Skeletal muscle satellite cell (primary cell): ENCODE measurements at regions not wholly inside any gene's neighbourhood (a gene's known extent, or its start where the extent isn't known, plus 50 kb on each side); places are given as distances from the start of the nearest gene placed in this dataset.

Experiments used
- H3K27me3 ChIP-seq: 2 replicates; pipeline ENCODE4 v1.7.0; 2013; ENCODE audit warnings: low read length; ENCODE audit not compliant: control insufficient read depth, insufficient read depth
- H3K36me3 ChIP-seq: 2 replicates; pipeline ENCODE4 v1.7.0; 2013; ENCODE audit warnings: mild to moderate bottlenecking, control low read depth, low read length; ENCODE audit not compliant: insufficient read depth
- H3K4me1 ChIP-seq: 2 replicates; pipeline ENCODE4 v1.7.0; 2013; ENCODE audit warnings: low read length; ENCODE audit not compliant: control insufficient read depth, insufficient read depth
- H3K4me2 ChIP-seq: 2 replicates; pipeline ENCODE4 v1.7.0; 2013; ENCODE audit warnings: mild to moderate bottlenecking, low read length
- H3K4me3 ChIP-seq: 2 replicates; pipeline ENCODE4 v1.7.0; 2013; ENCODE audit warnings: low read length
- H3K9ac ChIP-seq: 2 replicates; pipeline ENCODE4 v1.7.0; 2013; ENCODE audit warnings: mild to moderate bottlenecking, low read depth, low read length, moderate library complexity
- H3K9me3 ChIP-seq: replicated peaks from 2 replicates; pipeline ENCODE4 v1.7.0; 2013; ENCODE audit warnings: mild to moderate bottlenecking, control low read depth, low read length

DNA sequence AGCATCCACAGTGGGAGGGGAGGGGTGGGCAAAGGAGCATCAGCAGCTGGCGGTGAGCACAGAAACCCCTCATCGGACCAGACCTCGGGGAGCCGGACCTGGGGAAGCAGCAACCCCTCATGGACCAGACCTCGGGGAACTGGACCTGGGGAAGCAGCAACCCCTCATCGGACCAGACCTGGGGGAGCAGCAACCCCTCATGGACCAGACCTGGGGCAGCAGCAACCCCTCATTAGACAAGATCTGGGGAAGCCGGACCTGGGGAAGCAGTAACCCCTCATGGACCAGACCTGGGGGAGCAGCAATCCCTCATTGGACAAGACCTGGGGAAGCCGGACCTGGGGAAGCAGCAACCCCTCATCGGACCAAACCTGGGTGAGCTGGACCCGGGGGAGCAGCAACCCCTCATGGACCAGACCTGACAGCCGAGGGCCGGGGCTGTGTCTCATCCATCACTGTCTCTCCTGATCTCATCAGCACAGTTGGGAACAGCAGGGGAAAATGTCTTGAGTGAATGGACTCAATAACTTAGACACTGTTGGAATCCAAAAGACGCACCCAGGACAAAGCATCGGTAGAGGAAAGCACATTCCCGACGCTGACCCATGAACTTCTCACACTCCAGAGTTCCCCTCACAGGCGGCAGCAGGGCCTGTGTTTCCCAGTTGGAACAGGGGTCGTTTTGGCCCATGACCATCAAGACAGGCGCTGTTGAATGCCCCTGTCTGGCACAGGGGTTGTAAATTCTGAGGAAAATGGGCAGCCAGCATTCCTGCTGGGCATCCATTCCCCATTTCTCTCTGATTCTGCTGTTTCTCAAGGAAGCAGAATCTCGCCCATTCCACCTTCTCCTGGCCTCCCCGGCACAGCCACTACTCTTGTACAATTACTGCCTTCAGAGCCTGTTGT, 1494.6 kb downstream of the TBC1D22A start:
- Histone ChIP-seq H3K4me3 (no peak overlapping the region), H3K4me1 (no peaks in the 10 kb centered on the region), H3K4me2 (no peak overlapping the region), H3K27me3 (no peaks in the 10 kb centered on the region), H3K9ac (no peak overlapping the region), H3K36me3 (no peaks in the 10 kb centered on the region), H3K9me3 (peaks cover 19% of the 10 kb centered on the region)

DNA sequence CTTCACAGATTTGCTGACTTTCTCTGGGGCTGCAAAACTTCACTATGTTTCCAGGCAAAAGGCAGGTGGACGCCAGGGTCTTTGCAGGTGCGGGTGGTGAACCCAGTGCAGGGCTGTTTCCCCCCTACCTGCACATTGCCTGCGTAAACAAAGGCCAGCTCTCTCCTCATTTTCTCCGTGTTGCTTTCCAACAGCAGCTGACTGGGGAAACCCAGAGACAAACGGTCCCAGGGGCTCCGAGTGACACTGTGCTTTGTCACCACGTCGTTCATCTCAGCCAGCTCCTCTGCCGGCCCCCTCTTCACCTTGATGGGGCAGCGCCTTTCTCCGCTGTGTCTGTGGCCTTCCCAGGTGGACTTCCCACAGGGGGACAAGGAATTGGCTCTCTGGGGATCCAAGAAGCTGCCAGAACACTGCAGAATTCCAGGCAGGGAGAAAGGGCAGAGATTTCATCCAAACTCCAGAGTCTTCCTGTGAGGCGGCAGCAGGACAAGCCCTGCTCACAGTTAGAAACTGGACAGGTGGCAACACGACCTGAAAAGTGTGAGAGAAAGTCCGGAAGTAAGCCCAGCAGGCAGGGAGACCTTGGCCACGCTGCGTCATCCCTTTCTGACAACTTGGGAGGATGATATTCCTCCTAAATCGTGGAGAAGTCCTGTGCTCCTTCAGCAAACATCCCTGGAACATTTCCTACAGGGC, 1493.7 kb downstream of the TBC1D22A start:
- H3K9ac ChIP-seq: no peak overlapping the region
- no peak overlapping the region for H3K4me2 ChIP-seq
- no peaks in the 10 kb centered on the region for H3K27me3 ChIP-seq
- peaks cover 11% of the 10 kb centered on the region for H3K9me3 ChIP-seq
- no peak overlapping the region for H3K4me3 ChIP-seq
- H3K36me3 ChIP-seq: no peaks in the 10 kb centered on the region
- no peaks in the 10 kb centered on the region for H3K4me1 ChIP-seq

DNA sequence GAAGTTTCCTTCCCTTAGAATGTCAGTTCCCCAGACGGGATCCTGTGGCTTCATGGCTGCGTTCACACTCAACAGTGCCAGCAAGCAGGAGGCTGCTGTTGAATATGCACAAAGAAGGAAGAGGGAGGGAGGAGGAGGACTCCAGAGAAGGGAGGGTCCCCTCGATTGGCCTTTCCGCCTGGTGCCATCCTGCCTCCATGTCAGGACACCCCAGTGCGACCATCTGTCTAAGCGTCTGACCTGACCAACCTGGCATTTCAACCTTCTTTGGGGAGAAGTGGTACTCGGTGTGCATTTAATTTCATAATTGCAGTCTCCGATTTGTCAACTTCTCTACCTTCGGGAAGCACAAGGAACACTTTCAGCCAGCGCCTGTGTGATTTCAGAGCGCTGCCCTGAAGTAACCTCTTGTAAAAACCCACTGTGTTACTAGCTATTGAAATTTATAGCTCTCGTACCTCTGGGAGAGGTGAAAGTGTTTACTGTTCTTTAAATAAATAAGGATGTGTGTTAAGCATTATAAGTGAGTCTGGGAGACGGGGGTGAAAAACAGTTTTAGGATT, 1491.9 kb downstream of the TBC1D22A start:
- Histone ChIP-seq H3K4me1 (no peaks in the 10 kb centered on the region), H3K4me2 (no peak overlapping the region), H3K9ac (no peak overlapping the region), H3K9me3 (peaks cover 7% of the 10 kb centered on the region), H3K4me3 (no peak overlapping the region), H3K27me3 (no peaks in the 10 kb centered on the region), H3K36me3 (no peaks in the 10 kb centered on the region)

DNA sequence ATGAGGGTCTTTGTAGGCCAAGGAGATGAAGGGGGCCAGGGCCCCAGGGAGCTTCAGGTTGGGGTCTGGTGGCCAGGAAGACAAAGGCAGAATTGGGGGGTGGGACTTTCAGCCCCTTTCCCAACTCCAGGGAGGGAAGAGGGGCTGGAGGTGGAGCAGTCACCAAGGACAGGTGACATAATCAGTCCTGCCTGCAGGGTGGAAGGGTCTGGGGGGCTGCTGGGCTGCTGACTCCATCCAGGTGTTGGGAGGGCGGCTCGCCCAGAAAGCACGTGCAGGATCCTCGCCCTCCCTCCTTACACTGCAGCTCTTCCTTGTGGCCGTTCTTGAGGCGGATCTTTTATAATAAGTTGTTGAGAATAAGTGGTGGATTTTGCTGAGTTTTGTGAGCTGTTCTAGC, 1491.1 kb downstream of the TBC1D22A start:
- Histone ChIP-seq H3K9ac (no peak overlapping the region), H3K9me3 (peaks cover 4% of the 10 kb centered on the region), H3K4me3 (no peak overlapping the region), H3K36me3 (no peaks in the 10 kb centered on the region), H3K27me3 (no peaks in the 10 kb centered on the region), H3K4me1 (no peaks in the 10 kb centered on the region), H3K4me2 (no peak overlapping the region)

DNA sequence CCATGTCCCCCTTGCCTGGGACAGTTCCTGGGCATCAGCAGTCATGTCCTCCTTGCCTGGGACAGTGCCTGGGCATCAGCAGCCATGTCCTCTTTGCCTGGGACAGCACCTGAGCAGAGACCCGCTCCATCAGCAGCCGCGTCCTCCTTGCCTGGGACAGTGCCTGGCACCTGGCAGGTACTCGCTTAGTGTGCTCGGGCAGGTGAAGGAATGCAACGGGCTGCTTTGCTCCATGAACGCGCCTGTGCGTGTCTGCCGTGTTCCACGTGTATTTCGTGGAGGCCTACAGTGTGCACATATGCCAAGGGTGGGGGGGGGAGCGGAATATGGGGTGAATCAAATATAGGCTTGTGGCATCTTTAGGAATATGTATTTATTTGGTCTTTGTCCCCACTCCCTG, 1490.7 kb downstream of the TBC1D22A start:
- Histone ChIP-seq H3K27me3 (no peaks in the 10 kb centered on the region), H3K4me1 (no peaks in the 10 kb centered on the region), H3K9me3 (peaks cover 4% of the 10 kb centered on the region), H3K36me3 (no peaks in the 10 kb centered on the region), H3K4me2 (no peak overlapping the region), H3K9ac (no peak overlapping the region), H3K4me3 (no peak overlapping the region)

DNA sequence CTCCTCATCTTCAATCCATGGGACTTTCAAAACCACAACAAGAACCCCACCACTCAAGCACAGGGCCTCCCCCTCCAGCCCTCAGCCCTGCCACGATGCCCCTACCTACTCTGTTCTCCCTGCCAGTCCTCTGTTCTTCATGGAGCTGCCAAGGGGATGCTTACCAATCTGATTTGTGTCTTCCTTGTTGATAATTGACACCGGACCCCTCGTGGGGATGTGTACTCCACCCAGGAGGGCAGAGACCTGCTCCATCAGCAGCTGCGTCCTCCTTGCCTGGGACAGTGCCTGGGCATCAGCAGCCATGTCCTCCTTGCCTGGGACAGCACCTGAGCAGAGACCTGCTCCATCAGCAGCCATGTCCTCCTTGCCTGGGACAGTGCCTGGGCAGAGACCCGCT, 1489.2 kb downstream of the TBC1D22A start:
- Histone ChIP-seq H3K9me3 (peaks cover 4% of the 10 kb centered on the region), H3K4me1 (no peaks in the 10 kb centered on the region), H3K4me3 (no peak overlapping the region), H3K27me3 (no peaks in the 10 kb centered on the region), H3K9ac (no peak overlapping the region), H3K36me3 (no peaks in the 10 kb centered on the region), H3K4me2 (no peak overlapping the region)

DNA sequence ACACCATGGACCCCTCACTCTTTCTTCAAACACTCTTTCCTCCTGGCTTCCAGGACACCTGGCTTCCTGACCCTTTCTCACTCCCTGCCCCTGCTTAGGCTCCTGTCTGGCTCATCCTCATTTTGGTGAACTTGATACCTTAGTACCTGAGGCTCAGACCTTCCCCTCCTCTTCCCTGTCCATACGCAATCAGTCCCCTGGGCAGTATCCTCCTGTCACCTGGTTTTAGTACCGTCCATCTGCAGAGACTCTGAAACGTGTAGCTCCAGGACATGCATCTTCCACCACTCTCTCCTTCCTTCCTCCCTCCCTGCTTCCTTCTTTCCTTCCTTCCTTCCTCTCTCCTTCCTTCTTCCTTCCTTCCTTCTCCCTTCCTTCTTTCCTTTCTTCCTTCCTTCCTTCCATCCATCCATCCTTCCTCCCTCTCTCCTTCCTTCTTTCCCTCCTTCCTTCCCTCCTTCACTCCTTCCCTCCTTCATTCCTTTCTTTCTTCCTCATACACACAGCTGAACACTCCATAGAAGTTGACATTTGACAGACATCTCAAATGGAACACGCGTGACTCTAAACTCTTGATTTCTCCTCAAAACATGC, 1488.6 kb downstream of the TBC1D22A start:
- Histone ChIP-seq H3K36me3 (no peaks in the 10 kb centered on the region), H3K4me2 (no peak overlapping the region), H3K4me3 (no peak overlapping the region), H3K9me3 (no peaks in the 10 kb centered on the region), H3K27me3 (no peaks in the 10 kb centered on the region), H3K4me1 (no peaks in the 10 kb centered on the region), H3K9ac (no peak overlapping the region)

DNA sequence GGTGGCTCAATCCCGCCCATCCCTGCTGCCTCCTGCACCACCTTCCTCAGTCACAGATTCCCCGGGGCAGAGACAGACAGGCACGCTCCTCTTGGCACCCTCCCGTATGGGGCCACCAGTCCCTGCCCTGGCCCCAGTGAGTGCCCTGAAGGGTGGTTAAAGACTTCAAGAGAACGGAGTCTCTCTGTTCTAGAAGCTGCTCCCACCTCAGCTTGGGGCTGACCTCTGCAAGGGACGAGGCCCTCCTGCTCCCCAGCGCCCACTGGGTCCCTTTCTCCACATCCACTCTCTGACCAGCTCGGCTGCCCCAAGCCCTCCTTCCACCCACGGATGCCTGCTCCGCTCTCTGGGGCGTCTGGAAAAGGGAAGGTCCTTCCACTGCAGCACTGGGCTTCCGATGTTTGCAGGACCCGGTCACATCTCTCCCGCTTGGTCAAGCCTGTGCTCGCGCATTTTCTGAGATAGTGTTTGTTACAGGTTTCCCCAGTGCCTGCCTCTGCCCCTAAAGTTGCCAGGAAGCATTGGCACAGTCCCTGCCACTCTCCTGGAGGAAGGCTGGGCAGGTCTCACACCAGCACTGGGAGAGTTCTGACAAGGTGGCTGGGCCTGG, 1487.9 kb downstream of the TBC1D22A start:
- Histone ChIP-seq H3K36me3 (no peaks in the 10 kb centered on the region), H3K27me3 (no peaks in the 10 kb centered on the region), H3K9me3 (no peaks in the 10 kb centered on the region), H3K4me1 (no peaks in the 10 kb centered on the region), H3K4me3 (no peak overlapping the region), H3K4me2 (no peak overlapping the region), H3K9ac (no peak overlapping the region)

DNA sequence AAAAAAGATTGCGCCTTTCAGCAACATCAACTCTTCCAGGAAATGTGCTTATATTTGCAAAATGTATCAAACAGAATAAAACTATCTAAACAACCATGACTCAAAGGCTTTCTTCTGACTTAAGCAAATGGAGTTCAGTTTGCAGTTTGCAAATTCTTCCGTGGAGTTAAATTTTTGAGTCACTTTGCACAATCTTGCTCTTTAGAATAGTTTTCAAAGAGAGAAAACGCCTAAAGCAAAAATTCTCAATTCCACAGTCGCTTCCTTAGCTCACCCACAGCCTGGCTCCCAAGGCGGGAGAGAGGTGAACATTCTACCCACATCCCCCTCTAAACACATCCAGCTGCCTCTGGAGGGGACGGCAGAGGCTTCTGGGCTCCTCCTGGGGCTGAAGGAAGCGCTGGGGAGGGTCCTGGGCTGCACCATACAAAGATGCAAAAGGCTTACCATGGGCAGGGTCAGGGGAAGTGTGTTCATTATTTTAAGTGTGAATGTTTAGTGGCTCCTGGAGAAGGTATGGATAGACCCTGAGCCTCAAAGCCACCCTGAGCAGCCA, 1487.3 kb downstream of the TBC1D22A start:
- Histone ChIP-seq H3K9me3 (no peaks in the 10 kb centered on the region), H3K36me3 (no peaks in the 10 kb centered on the region), H3K9ac (no peak overlapping the region), H3K4me3 (no peak overlapping the region), H3K27me3 (no peaks in the 10 kb centered on the region), H3K4me2 (no peak overlapping the region), H3K4me1 (no peaks in the 10 kb centered on the region)

DNA sequence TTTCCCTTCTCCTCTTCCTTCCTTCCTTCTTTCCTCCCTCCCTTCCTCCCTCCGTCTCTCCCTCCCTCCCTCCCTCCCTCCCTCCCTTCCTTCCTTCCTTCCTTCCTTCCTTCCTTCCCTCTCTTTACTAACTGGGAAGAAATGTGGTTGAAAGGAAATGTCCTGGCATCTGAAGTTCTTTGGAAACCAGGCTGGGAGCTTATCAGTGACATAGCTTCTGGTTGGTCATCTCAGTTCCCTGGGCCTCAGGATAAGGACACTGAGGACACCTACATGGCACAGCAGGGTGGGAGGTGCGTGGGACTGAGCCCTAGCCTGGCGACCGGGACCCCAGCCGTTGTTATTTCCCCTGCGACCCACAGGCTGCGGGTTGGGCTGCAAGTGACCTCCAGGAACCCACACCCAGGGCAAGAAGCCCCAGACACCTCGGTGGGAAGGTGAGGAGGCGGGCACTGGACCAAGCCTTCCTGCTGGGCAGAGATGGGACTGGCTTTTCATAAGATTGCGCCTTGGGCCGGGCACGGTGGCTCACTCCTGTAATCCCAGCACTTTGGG, 1486.5 kb downstream of the TBC1D22A start:
- no peaks in the 10 kb centered on the region for H3K36me3 ChIP-seq

DNA sequence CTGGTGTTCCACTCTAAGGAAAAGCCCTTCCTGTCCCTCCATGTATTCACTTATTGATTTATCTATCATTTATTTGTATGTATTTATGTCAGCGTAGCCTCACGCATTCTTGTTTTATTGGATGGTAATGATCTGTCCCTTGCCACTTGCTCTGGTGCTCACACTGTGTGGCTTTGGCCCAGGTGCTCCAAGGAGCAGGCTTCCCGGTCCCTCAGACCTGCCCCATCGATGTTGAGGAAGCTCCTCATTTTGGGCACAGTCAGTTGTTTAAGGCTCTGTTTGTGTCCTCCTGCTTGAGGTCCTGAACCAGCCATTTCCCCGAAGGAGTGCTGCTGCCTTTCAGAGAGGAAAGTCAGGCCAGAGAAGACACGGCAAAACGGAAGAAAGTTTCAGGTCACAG, 1485.4 kb downstream of the TBC1D22A start:
- Histone ChIP-seq H3K4me1 (no peaks in the 10 kb centered on the region), H3K27me3 (no peaks in the 10 kb centered on the region), H3K9ac (no peak overlapping the region), H3K4me2 (no peak overlapping the region), H3K4me3 (no peak overlapping the region), H3K9me3 (peaks cover 8% of the 10 kb centered on the region), H3K36me3 (no peaks in the 10 kb centered on the region)

More for the DNA sequence above, 1486.5 kb downstream of the TBC1D22A start:
- Histone ChIP-seq H3K4me2 (no peak overlapping the region), H3K9me3 (peaks cover 4% of the 10 kb centered on the region), H3K4me1 (no peaks in the 10 kb centered on the region), H3K9ac (no peak overlapping the region), H3K27me3 (no peaks in the 10 kb centered on the region), H3K4me3 (no peak overlapping the region)
